B cell (primary cell): ENCODE measurements at regions not wholly inside any gene's neighbourhood (a gene's known extent, or its start where the extent isn't known, plus 50 kb on each side); places are given as distances from the start of the nearest gene placed in this dataset.

Source experiments
- ATAC-seq: fragments of 200-7000 bp; cut with Tn5 transposase; one replicate; pipeline ENCODE4 v1.10.0; 2021; ENCODE audit warnings: low read depth, mild to moderate bottlenecking, moderate number of reproducible peaks, moderate library complexity
- CTCF ChIA-PET: fragments of 350-600 bp; sonication (Branson Sonifier 250); formaldehyde crosslinking; loops from one replicate; lab custom pipeline; 2021; ENCODE audit warnings: antibody characterized with exemption, inconsistent platforms; lab: Charles Lee
- POLR2A ChIA-PET: fragments of 350-600 bp; sonication (Branson Sonifier 250); formaldehyde crosslinking; loops from one replicate; lab custom pipeline; 2021; ENCODE audit warnings: antibody characterized with exemption; lab: Charles Lee
- DNase-seq: peaks from one replicate; pipeline ENCODE4 v3.0.0; 2013
- H2AFZ ChIP-seq: 2 replicates; pipeline ENCODE4 v1.6.1; 2012; ENCODE audit warnings: mild to moderate bottlenecking, low read depth, low read length; ENCODE audit not compliant: insufficient read depth, poor library complexity, severe bottlenecking
- H3K27ac ChIP-seq, 2 donors: 1 replicate in 1 of 2; 2 replicates in 1 of 2; pipeline ENCODE4 v1.5.1; 2012 to 2013; ENCODE audit warnings: low read length in 2 of 2, mild to moderate bottlenecking in 2 of 2, moderate library complexity in 1 of 2
- H3K27me3 ChIP-seq, 4 experiments: fragments of 200-600 bp in 1 of 4; sonication (generic) in 1 of 4; replicated peaks in 1 of 4; 1 replicate in 2 of 4; 2 replicates in 2 of 4; pipeline versions ENCODE4 v1.6.1 to v1.7.0; 2013 to 2016; ENCODE audit warnings: low read length in 3 of 4, mild to moderate bottlenecking in 2 of 4, mixed read lengths in 1 of 4, moderate library complexity in 1 of 4; ENCODE audit not compliant: insufficient read depth in 4 of 4, control insufficient read depth in 3 of 4; ENCODE audit errors: control extremely low read depth in 1 of 4
- H3K36me3 ChIP-seq, 2 experiments: replicated peaks in 1 of 2; 1 replicate in 1 of 2; 2 replicates in 1 of 2; pipeline versions ENCODE4 v1.6.1 to v1.7.1; 2013; ENCODE audit warnings: low read length in 1 of 2; ENCODE audit not compliant: insufficient read depth in 2 of 2, control insufficient read depth in 1 of 2; ENCODE audit errors: control extremely low read depth in 1 of 2, extremely low read depth in 1 of 2
- H3K4me1 ChIP-seq, 2 donors: fragments of 200-600 bp in 1 of 2; sonication (generic) in 1 of 2; 1 replicate in 1 of 2; 2 replicates in 1 of 2; pipeline versions ENCODE4 v1.5.1 to v1.6.1; 2013 to 2017; ENCODE audit warnings: low read length in 2 of 2; ENCODE audit not compliant: control insufficient read depth in 2 of 2, insufficient read depth in 2 of 2
- H3K4me2 ChIP-seq: replicated peaks from 2 replicates; pipeline ENCODE3; 2012; ENCODE audit warnings: mild to moderate bottlenecking, low read depth, low read length; ENCODE audit not compliant: poor library complexity, severe bottlenecking
- H3K4me3 ChIP-seq, 5 experiments: fragments of 200-600 bp in 1 of 5; sonication (generic) in 1 of 5; 1 replicate in 3 of 5; 2 replicates in 2 of 5; pipeline versions ENCODE4 v1.5.1 to v1.7.0; 2011 to 2016; ENCODE audit warnings: low read length in 4 of 5, mild to moderate bottlenecking in 4 of 5, low read depth in 2 of 5, control low read depth in 1 of 5, moderate library complexity in 1 of 5; ENCODE audit not compliant: insufficient read depth in 1 of 5; ENCODE audit errors: control extremely low read depth in 1 of 5, extremely low read depth in 1 of 5
- H3K79me2 ChIP-seq: fragments of 200-600 bp; sonication (generic); one replicate; pipeline ENCODE4 v1.6.0; 2016; ENCODE audit warnings: low read length; ENCODE audit not compliant: control insufficient read depth, insufficient read depth
- H3K9ac ChIP-seq: fragments of 200-600 bp; sonication (generic); 2 replicates; pipeline ENCODE4 v1.6.1; 2017; ENCODE audit warnings: mild to moderate bottlenecking, low read length, moderate library complexity
- H3K9me3 ChIP-seq, 3 donors: one replicate each; pipeline versions ENCODE4 v1.6.1 to v1.7.1; 2013; ENCODE audit warnings: low read length in 2 of 3; ENCODE audit not compliant: control insufficient read depth in 2 of 3, insufficient read depth in 1 of 3; ENCODE audit errors: control extremely low read depth in 1 of 3
- H4K20me1 ChIP-seq: 2 replicates; pipeline ENCODE4 v1.6.0; 2012; ENCODE audit warnings: mild to moderate bottlenecking, low read length; ENCODE audit not compliant: insufficient read depth, control insufficient read depth, poor library complexity, severe bottlenecking
- H3K27ac Mint-ChIP-seq: one replicate; pipeline ENCODE4 v1.8.0; 2021; ENCODE audit warnings: mixed read lengths
- H3K27me3 Mint-ChIP-seq: one replicate; pipeline ENCODE4 v1.8.0; 2021; ENCODE audit warnings: mixed read lengths
- H3K4me1 Mint-ChIP-seq: one replicate; pipeline ENCODE4 v1.8.0; 2021; ENCODE audit warnings: mixed read lengths
- H3K4me3 Mint-ChIP-seq: one replicate; pipeline ENCODE4 v1.8.0; 2021; ENCODE audit warnings: mixed read lengths
- H3K9me3 Mint-ChIP-seq: one replicate; pipeline ENCODE4 v1.8.0; 2022; ENCODE audit warnings: mixed read lengths; ENCODE audit not compliant: insufficient read depth
- CTCF ChIP-seq: fragments of 200-600 bp; IDR thresholded peaks from one replicate; pipeline ENCODE4 v1.8.0; 2022; ENCODE audit warnings: antibody characterized with exemption, mild to moderate bottlenecking
- EZH2 ChIP-seq: IDR thresholded peaks from 2 replicates; pipeline ENCODE4 v1.6.1; 2012; ENCODE audit warnings: borderline replicate concordance, low read depth, mild to moderate bottlenecking, moderate library complexity, low read length; ENCODE audit not compliant: insufficient read depth, poor library complexity, severe bottlenecking
- WGBS: methylation state at CpG from one replicate; pipeline ENCODE4 v1.1.5; 2013; ENCODE audit warnings: missing lambda C conversion rate; ENCODE audit not compliant: insufficient coverage; 5-methylcytosine and 5-hydroxymethylcytosine counted together
- intact Hi-C: fragments of 100-400 bp; cut with micrococcal nuclease; formaldehyde crosslinking; loops from one replicate; pipeline ENCODE4 v1.10.0; 2022

GRCh38 chr17:21542070-21542469, 150.3 kb upstream of the KCNJ18 start:
- Histone ChIP-seq H3K27ac (no peak overlapping the region), H2AFZ (no peak overlapping the region), H3K27me3 (no peaks in the 10 kb centered on the region), H3K79me2 (no peaks in the 10 kb centered on the region), H3K36me3 (no peaks in the 10 kb centered on the region), H3K4me2 (no peak overlapping the region), H3K4me3 (no peak overlapping the region), H3K9me3 (peaks cover 0 to 6% (median 0%) of the 10 kb centered on the region in 3 donors), H3K4me1 (no peaks in the 10 kb centered on the region), H3K9ac (no peak overlapping the region), H4K20me1 (no peaks in the 10 kb centered on the region)
- peaks cover 6% of the 10 kb centered on the region for H3K9me3 Mint-ChIP-seq
- no peaks in the 10 kb centered on the region for H3K27me3 Mint-ChIP-seq
- DNase-seq: no peak
- intact Hi-C loops: no loop called here
- TF ChIP-seq EZH2: no peak
- TF ChIP-seq CTCF: no peak
- H3K4me3 Mint-ChIP-seq: no peak overlapping the region
- WGBS: no CpG with 5 or more reads among the region's 2 CpGs
- no peak overlapping the region for H3K27ac Mint-ChIP-seq
- no peak for ATAC-seq
- POLR2A ChIA-PET: no interaction called here
- no peaks in the 10 kb centered on the region for H3K4me1 Mint-ChIP-seq
- CTCF ChIA-PET: no interaction called here

- no peak overlapping the region for H3K4me3 Mint-ChIP-seq
- Histone ChIP-seq H2AFZ (no peak overlapping the region), H3K4me3 (no peak overlapping the region), H3K79me2 (no peaks in the 10 kb centered on the region), H3K4me1 (no peaks in the 10 kb centered on the region), H3K4me2 (no peak overlapping the region), H3K36me3 (no peaks in the 10 kb centered on the region), H3K9me3 (no peaks in the 10 kb centered on the region), H4K20me1 (no peaks in the 10 kb centered on the region), H3K9ac (no peak overlapping the region), H3K27ac (no peak overlapping the region), H3K27me3 (no peaks in the 10 kb centered on the region)
- no peaks in the 10 kb centered on the region for H3K9me3 Mint-ChIP-seq
- H3K4me1 Mint-ChIP-seq: no peaks in the 10 kb centered on the region
- H3K27ac Mint-ChIP-seq: no peak overlapping the region
- H3K27me3 Mint-ChIP-seq: no peaks in the 10 kb centered on the region
- TF ChIP-seq CTCF (no peak), EZH2 (no peak)
- ATAC-seq: no peak
- intact Hi-C loops: no loop called here
- WGBS: no CpG with 5 or more reads among the region's 4 CpGs
- POLR2A ChIA-PET: no interaction called here
- CTCF ChIA-PET: no interaction called here
- no peak for DNase-seq
These were observed 149.3 kb upstream of the KCNJ18 start for GRCh38 chr17:21542991-21543390.
